Kidney epithelial cell (primary cell): ENCODE measurements at regions not wholly inside any gene's neighbourhood (a gene's known extent, or its start where the extent isn't known, plus 50 kb on each side); places are given as distances from the start of the nearest gene placed in this dataset.
"Not testable (repeated sequence)": the region's sequence is repeated elsewhere in the genome, so short reads cannot be mapped to it uniquely, and the experiment has no call there.

Experiments used
- DNase-seq: peaks from one replicate; pipeline ENCODE4 v3.0.0-alpha.2; 2010; ENCODE audit warnings: low read depth
- H3K27me3 ChIP-seq: 2 replicates; pipeline ENCODE4 v1.6.0; 2011; ENCODE audit warnings: low read length; ENCODE audit not compliant: control insufficient read depth, insufficient read depth
- H3K36me3 ChIP-seq: 2 replicates; pipeline ENCODE4 v1.5.1; 2011; ENCODE audit warnings: low read length; ENCODE audit not compliant: control insufficient read depth, insufficient read depth
- H3K4me3 ChIP-seq: 2 replicates; pipeline ENCODE4 v1.5.1; 2011; ENCODE audit warnings: low read depth, mild to moderate bottlenecking, control low read depth, low read length
- CTCF ChIP-seq: IDR thresholded peaks from 2 replicates; pipeline ENCODE4 v1.5.1; 2011; ENCODE audit warnings: mild to moderate bottlenecking, moderate library complexity, low read length, control low read depth, inconsistent platforms; ENCODE audit not compliant: insufficient read depth, poor library complexity, severe bottlenecking

- no peaks in the 10 kb centered on the region for H3K27me3 ChIP-seq
- no peak for TF ChIP-seq CTCF
- H3K36me3 ChIP-seq, result no peaks in the 10 kb centered on the region
- H3K4me3 ChIP-seq, result no peak overlapping the region
- no peak for DNase-seq
Measured at GRCh38 chr1:58238846-58239245, 307.7 kb downstream of the OMA1 start.

- no peak for TF ChIP-seq CTCF
- H3K27me3 ChIP-seq, result no peaks in the 10 kb centered on the region
- no peak overlapping the region for H3K4me3 ChIP-seq
- no peak for DNase-seq
- H3K36me3 ChIP-seq, result no peaks in the 10 kb centered on the region
Measured at GRCh38 chr1:58233729-58234128, 312.8 kb downstream of the OMA1 start.

- no peak for TF ChIP-seq CTCF
- DNase-seq, result no peak
Measured at GRCh38 chr1:58231204-58231603, 315.3 kb downstream of the OMA1 start.

GRCh38 chr1:58227604-58228003, 318.9 kb downstream of the OMA1 start:
- DNase-seq, result no peak
- H3K4me3 ChIP-seq, result no peak overlapping the region
- no peak for TF ChIP-seq CTCF
- no peaks in the 10 kb centered on the region for H3K36me3 ChIP-seq
- no peaks in the 10 kb centered on the region for H3K27me3 ChIP-seq

More at GRCh38 chr1:58231204-58231603, 315.3 kb downstream of the OMA1 start:
- Histone ChIP-seq H3K4me3 (no peak overlapping the region), H3K36me3 (no peaks in the 10 kb centered on the region), H3K27me3 (no peaks in the 10 kb centered on the region)

GRCh38 chr1:58223522-58223921, 323.0 kb downstream of the OMA1 start:
- TF ChIP-seq CTCF, result no peak
- no peak for DNase-seq
- no peaks in the 10 kb centered on the region for H3K36me3 ChIP-seq
- H3K4me3 ChIP-seq, result no peak overlapping the region
- H3K27me3 ChIP-seq, result no peaks in the 10 kb centered on the region

GRCh38 chr1:58220836-58221472, 325.6 kb downstream of the OMA1 start:
- DNase-seq, result no peak
- no peaks in the 10 kb centered on the region for H3K27me3 ChIP-seq
- H3K36me3 ChIP-seq, result no peaks in the 10 kb centered on the region
- no peak for TF ChIP-seq CTCF
- H3K4me3 ChIP-seq, result no peak overlapping the region

- not testable (repeated sequence) for H3K4me3 ChIP-seq, H3K36me3 ChIP-seq, H3K27me3 ChIP-seq, DNase-seq
Measured at GRCh38 chr1:58216169-58216568, 330.4 kb downstream of the OMA1 start.
